Choroid plexus epithelial cell (primary cell): ENCODE measurements at regions not wholly inside any gene's neighbourhood (a gene's known extent, or its start where the extent isn't known, plus 50 kb on each side); places are given as distances from the start of the nearest gene placed in this dataset.

Experiments used
- DNase-seq: peaks from one replicate; pipeline ENCODE4 v3.0.0-alpha.2; 2010; ENCODE audit warnings: low read depth
- H3K4me3 ChIP-seq: 2 replicates; pipeline ENCODE4 v1.5.1; 2011; ENCODE audit warnings: low read depth, mild to moderate bottlenecking, control low read depth, low read length, moderate library complexity
- TF ChIP-seq, protein P1 (sequence below): conservative IDR thresholded peaks from 2 replicates; pipeline ENCODE4 v1.5.1; 2011; ENCODE audit warnings: low read depth, mild to moderate bottlenecking, control low read depth, inconsistent platforms, low read length, moderate library complexity

- TF ChIP-seq, protein P1, sequence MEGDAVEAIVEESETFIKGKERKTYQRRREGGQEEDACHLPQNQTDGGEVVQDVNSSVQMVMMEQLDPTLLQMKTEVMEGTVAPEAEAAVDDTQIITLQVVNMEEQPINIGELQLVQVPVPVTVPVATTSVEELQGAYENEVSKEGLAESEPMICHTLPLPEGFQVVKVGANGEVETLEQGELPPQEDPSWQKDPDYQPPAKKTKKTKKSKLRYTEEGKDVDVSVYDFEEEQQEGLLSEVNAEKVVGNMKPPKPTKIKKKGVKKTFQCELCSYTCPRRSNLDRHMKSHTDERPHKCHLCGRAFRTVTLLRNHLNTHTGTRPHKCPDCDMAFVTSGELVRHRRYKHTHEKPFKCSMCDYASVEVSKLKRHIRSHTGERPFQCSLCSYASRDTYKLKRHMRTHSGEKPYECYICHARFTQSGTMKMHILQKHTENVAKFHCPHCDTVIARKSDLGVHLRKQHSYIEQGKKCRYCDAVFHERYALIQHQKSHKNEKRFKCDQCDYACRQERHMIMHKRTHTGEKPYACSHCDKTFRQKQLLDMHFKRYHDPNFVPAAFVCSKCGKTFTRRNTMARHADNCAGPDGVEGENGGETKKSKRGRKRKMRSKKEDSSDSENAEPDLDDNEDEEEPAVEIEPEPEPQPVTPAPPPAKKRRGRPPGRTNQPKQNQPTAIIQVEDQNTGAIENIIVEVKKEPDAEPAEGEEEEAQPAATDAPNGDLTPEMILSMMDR, result no peak
- no peak for DNase-seq
Observed at GRCh38 chr15:69748131-69748530, 295.5 kb downstream of the RPLP1 start.

GRCh38 chr15:69748576-69749185, 296.1 kb downstream of the RPLP1 start:
- H3K4me3 ChIP-seq, result no peak overlapping the region
- no peak for DNase-seq
- TF ChIP-seq, protein P1, result no peak

More at GRCh38 chr15:69748131-69748530, 295.5 kb downstream of the RPLP1 start:
- no peak overlapping the region for H3K4me3 ChIP-seq

- no peak overlapping the region for H3K4me3 ChIP-seq
- TF ChIP-seq, protein P1, result no peak
- no peak for DNase-seq
Observed at GRCh38 chr15:69749274-69749673, 296.7 kb downstream of the RPLP1 start.

GRCh38 chr15:69749797-69750196, 297.2 kb downstream of the RPLP1 start:
- no peak for DNase-seq
- TF ChIP-seq, protein P1, result peak; percentile 53
- H3K4me3 ChIP-seq, result no peak overlapping the region

DNA sequence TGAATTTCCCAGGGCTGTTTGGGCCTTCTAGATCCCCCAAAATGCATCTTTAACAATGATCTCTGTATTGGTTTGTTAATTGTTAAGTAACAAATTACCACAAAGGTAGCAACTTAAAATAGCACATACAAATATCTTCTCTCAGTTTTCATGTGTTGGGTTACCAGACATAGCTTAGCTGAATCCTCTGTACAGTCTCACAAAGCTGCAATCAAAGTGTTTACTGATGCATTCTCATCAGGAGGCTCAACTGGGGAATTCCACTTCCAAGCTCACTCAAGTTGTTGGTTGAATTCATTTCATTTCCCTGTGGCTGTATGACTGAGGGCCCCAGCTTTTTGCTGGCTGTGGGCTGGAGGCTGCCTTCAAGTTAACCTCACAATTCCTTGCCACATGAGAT, 297.6 kb downstream of the RPLP1 start:
- TF ChIP-seq, protein P1, result no peak
- H3K4me3 ChIP-seq, result no peak overlapping the region
- no peak for DNase-seq

- DNase-seq, result no peak
- H3K4me3 ChIP-seq, result no peak overlapping the region
- TF ChIP-seq, protein P1, result no peak
Observed at GRCh38 chr15:69751147-69751546, 298.5 kb downstream of the RPLP1 start.

- H3K4me3 ChIP-seq, result no peak overlapping the region
- DNase-seq, result no peak
- TF ChIP-seq, protein P1, result no peak
Observed at GRCh38 chr15:69751566-69751965, 298.9 kb downstream of the RPLP1 start.
